H9 (cell line): ENCODE measurements at regions not wholly inside any gene's neighbourhood (a gene's known extent, or its start where the extent isn't known, plus 50 kb on each side); places are given as distances from the start of the nearest gene placed in this dataset.

Experiments
- DNase-seq: peaks from one replicate; pipeline ENCODE4 v3.0.0-alpha.2; 2017
- H2AFZ ChIP-seq: one replicate; pipeline ENCODE4 v1.6.1; 2013; ENCODE audit warnings: mild to moderate bottlenecking, low read length, control low read depth, moderate library complexity
- H2AK5ac ChIP-seq: 2 replicates; pipeline ENCODE4 v1.6.1; 2013; ENCODE audit warnings: low read length, control low read depth, mixed read lengths; ENCODE audit not compliant: insufficient read length
- H2BK120ac ChIP-seq: one replicate; pipeline ENCODE4 v1.6.1; 2013; ENCODE audit warnings: low read depth, mild to moderate bottlenecking, low read length, control low read depth, inconsistent platforms; ENCODE audit not compliant: poor library complexity, severe bottlenecking
- H2BK12ac ChIP-seq: 2 replicates; pipeline ENCODE4 v1.6.1; 2013; ENCODE audit warnings: low read length, control low read depth, mixed read lengths, low read depth; ENCODE audit not compliant: insufficient read length
- H2BK15ac ChIP-seq: 2 replicates; pipeline ENCODE4 v1.6.1; 2013; ENCODE audit warnings: low read depth, low read length, control low read depth
- H2BK20ac ChIP-seq: one replicate; pipeline ENCODE4 v1.6.1; 2013; ENCODE audit warnings: low read depth, mild to moderate bottlenecking, low read length, control low read depth, inconsistent platforms; ENCODE audit not compliant: poor library complexity, severe bottlenecking
- H2BK5ac ChIP-seq: 2 replicates; pipeline ENCODE4 v1.6.1; 2013; ENCODE audit warnings: low read length, control low read depth, mixed read lengths; ENCODE audit not compliant: insufficient read length
- H3K14ac ChIP-seq: 2 replicates; pipeline ENCODE4 v1.6.1; 2013; ENCODE audit warnings: low read length, control low read depth; ENCODE audit not compliant: insufficient read depth
- H3K18ac ChIP-seq: 2 replicates; pipeline ENCODE4 v1.6.1; 2013; ENCODE audit warnings: low read depth, mild to moderate bottlenecking, mixed read lengths, low read length, control low read depth; ENCODE audit not compliant: insufficient read length
- H3K23ac ChIP-seq: 2 replicates; pipeline ENCODE4 v1.6.1; 2013; ENCODE audit warnings: low read length, control low read depth, mixed read lengths, low read depth; ENCODE audit not compliant: insufficient read length
- H3K23me2 ChIP-seq: 2 replicates; pipeline ENCODE4 v1.6.1; 2013; ENCODE audit warnings: low read depth, mild to moderate bottlenecking, mixed read lengths, low read length, control low read depth; ENCODE audit not compliant: insufficient read length, poor library complexity, severe bottlenecking
- H3K27ac ChIP-seq: 2 replicates; pipeline ENCODE4 v1.5.1; 2013; ENCODE audit warnings: low read length, control low read depth, mixed read lengths, low read depth; ENCODE audit not compliant: insufficient read length
- H3K27me3 ChIP-seq: 2 replicates; pipeline ENCODE4 v1.6.1; 2013; ENCODE audit warnings: low read length, control low read depth, inconsistent platforms; ENCODE audit not compliant: insufficient read depth
- H3K4ac ChIP-seq: 2 replicates; pipeline ENCODE4 v1.6.1; 2013; ENCODE audit warnings: low read depth, mild to moderate bottlenecking, control low read depth, inconsistent platforms, low read length, moderate library complexity
- H3K4me1 ChIP-seq: 2 replicates; pipeline ENCODE4 v1.6.1; 2013; ENCODE audit warnings: low read length, control low read depth, inconsistent platforms; ENCODE audit not compliant: insufficient read depth
- H3K4me2 ChIP-seq: 2 replicates; pipeline ENCODE4 v1.6.1; 2013; ENCODE audit warnings: low read length, control low read depth, mixed read lengths; ENCODE audit not compliant: insufficient read length, insufficient read depth
- H3K56ac ChIP-seq: 2 replicates; pipeline ENCODE4 v1.6.1; 2013; ENCODE audit warnings: low read depth, mild to moderate bottlenecking, mixed read lengths, low read length, control low read depth; ENCODE audit not compliant: insufficient read length
- H3K79me1 ChIP-seq: 2 replicates; pipeline ENCODE4 v1.6.1; 2013; ENCODE audit warnings: low read depth, mild to moderate bottlenecking, moderate library complexity, low read length, control low read depth, inconsistent platforms; ENCODE audit not compliant: insufficient read depth, poor library complexity, severe bottlenecking
- H3K79me2 ChIP-seq: 2 replicates; pipeline ENCODE4 v1.6.1; 2013; ENCODE audit warnings: low read length, control low read depth, inconsistent platforms; ENCODE audit not compliant: insufficient read depth
- H3K9ac ChIP-seq: 2 replicates; pipeline ENCODE4 v1.6.1; 2013; ENCODE audit warnings: low read length, control low read depth, mixed read lengths; ENCODE audit not compliant: insufficient read length; ENCODE audit errors: extremely low read depth
- H3K9me3 ChIP-seq: one replicate; pipeline ENCODE4 v1.6.1; 2013; ENCODE audit warnings: low read depth, low read length, inconsistent platforms; ENCODE audit not compliant: control insufficient read depth
- H3T11ph ChIP-seq: one replicate; pipeline ENCODE4 v1.6.1; 2013; ENCODE audit warnings: mild to moderate bottlenecking, low read length, control low read depth, inconsistent platforms
- H4K20me1 ChIP-seq: one replicate; pipeline ENCODE4 v1.6.1; 2013; ENCODE audit not compliant: control insufficient read depth, insufficient read length, insufficient read depth
- H4K5ac ChIP-seq: 2 replicates; pipeline ENCODE4 v1.6.1; 2013; ENCODE audit warnings: low read depth, mild to moderate bottlenecking, mixed read lengths, low read length, control low read depth; ENCODE audit not compliant: insufficient read length
- H4K8ac ChIP-seq: replicated peaks from 2 replicates; pipeline ENCODE4 v1.6.1; 2013; ENCODE audit warnings: low read length, control low read depth, mixed read lengths, low read depth; ENCODE audit not compliant: insufficient read length
- H4K91ac ChIP-seq: 2 replicates; pipeline ENCODE4 v1.6.1; 2013; ENCODE audit warnings: low read depth, mild to moderate bottlenecking, moderate library complexity, mixed read lengths, low read length, control low read depth; ENCODE audit not compliant: insufficient read length
- H3K27ac Mint-ChIP-seq, 3 experiments: 2 replicates in 2 of 3; 3 replicates in 1 of 3; pipeline ENCODE4 v1.8.0; 2020 to 2021; ENCODE audit warnings: mixed read lengths in 3 of 3, mild to moderate bottlenecking in 1 of 3, moderate library complexity in 1 of 3
- H3K27me3 Mint-ChIP-seq: 2 replicates; pipeline ENCODE4 v1.8.0; 2021; ENCODE audit warnings: low read depth, mild to moderate bottlenecking, moderate library complexity, mixed read lengths
- H3K36me3 Mint-ChIP-seq, 3 experiments: 2 replicates in 2 of 3; 3 replicates in 1 of 3; pipeline ENCODE4 v1.8.0; 2020 to 2021; ENCODE audit warnings: low read depth in 3 of 3, mixed read lengths in 3 of 3; ENCODE audit not compliant: insufficient read depth in 1 of 3
- H3K4me1 Mint-ChIP-seq, 2 experiments: 2 replicates each; pipeline ENCODE4 v1.8.0; 2020; ENCODE audit warnings: mixed read lengths in 2 of 2
- H3K4me3 Mint-ChIP-seq, 2 experiments: 2 replicates in 1 of 2; 3 replicates in 1 of 2; pipeline ENCODE4 v1.8.0; 2020 to 2021; ENCODE audit warnings: mild to moderate bottlenecking in 2 of 2, mixed read lengths in 2 of 2, moderate library complexity in 1 of 2
- H3K9me3 Mint-ChIP-seq, 2 experiments: 2 replicates in 1 of 2; 3 replicates in 1 of 2; pipeline ENCODE4 v1.8.0; 2020; ENCODE audit warnings: mild to moderate bottlenecking in 2 of 2, mixed read lengths in 2 of 2, moderate library complexity in 1 of 2
- CTCF ChIP-seq: fragments of 200-600 bp; sonication (generic); conservative IDR thresholded peaks from 3 replicates; pipeline ENCODE4 v1.8.0; 2021; ENCODE audit warnings: antibody characterized with exemption, mild to moderate bottlenecking
- WGBS: extraction: QIAGEN DNeasy Blood & Tissue Kit; methylation state at CpG from one replicate; pipeline ENCODE4 v1.1.7; 2013; ENCODE audit warnings: missing lambda C conversion rate, low lambda C conversion rate, mixed read lengths; ENCODE audit not compliant: insufficient read length; ENCODE audit errors: extremely low coverage; 5-methylcytosine and 5-hydroxymethylcytosine counted together

DNA sequence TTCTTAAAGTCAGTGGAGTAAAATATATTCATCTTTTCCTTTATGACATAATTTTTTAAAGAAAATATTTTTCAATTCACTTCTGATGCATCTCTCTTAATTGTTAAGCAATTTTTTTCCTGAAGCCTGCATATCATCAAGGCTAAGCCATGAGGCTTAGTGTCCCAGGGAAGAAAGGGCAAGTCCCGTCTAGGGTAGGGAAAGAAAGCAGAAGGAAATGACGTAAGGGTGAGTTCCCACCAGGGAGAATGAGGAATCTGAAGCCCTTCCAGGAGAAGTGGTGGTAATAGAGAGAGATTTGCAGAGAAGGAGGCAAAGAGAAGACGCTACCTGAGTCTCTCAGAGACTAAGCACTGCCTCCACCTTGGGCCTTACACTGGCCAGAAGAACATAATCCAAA, 96.8 kb upstream of the NFE2L3 start:
- Histone ChIP-seq H2BK20ac (no peak overlapping the region), H4K8ac (no peak overlapping the region), H4K5ac (no peak overlapping the region), H2BK15ac (no peak overlapping the region), H3T11ph (no peak overlapping the region), H3K4ac (no peak overlapping the region), H3K14ac (no peak overlapping the region), H2BK12ac (no peak overlapping the region), H4K20me1 (no peaks in the 10 kb centered on the region), H3K23me2 (no peaks in the 10 kb centered on the region), H3K27ac (no peak overlapping the region), H2BK5ac (no peak overlapping the region), H4K91ac (no peak overlapping the region), H3K4me1 (no peaks in the 10 kb centered on the region), H3K4me2 (no peak overlapping the region), H3K79me2 (no peaks in the 10 kb centered on the region), H3K18ac (no peak overlapping the region), H3K23ac (no peak overlapping the region), H2AFZ (no peak overlapping the region), H2AK5ac (no peak overlapping the region), H3K27me3 (no peaks in the 10 kb centered on the region), H3K9me3 (no peaks in the 10 kb centered on the region), H3K9ac (no peak overlapping the region), H2BK120ac (no peak overlapping the region), H3K56ac (no peak overlapping the region), H3K79me1 (no peaks in the 10 kb centered on the region)
- WGBS = no CpG with 5 or more reads among the region's 3 CpGs
- TF ChIP-seq CTCF = no peak
- H3K27ac Mint-ChIP-seq = no peak overlapping the region
- no peak for DNase-seq
- no peaks in the 10 kb centered on the region for H3K4me1 Mint-ChIP-seq
- peaks cover 0 to 3% (median 0%) of the 10 kb centered on the region in 3 experiments; a peak in 1 of 7 replicates for H3K36me3 Mint-ChIP-seq
- no peaks in the 10 kb centered on the region; the same call in 1 of the 2 replicates for H3K27me3 Mint-ChIP-seq
- no peak overlapping the region for H3K4me3 Mint-ChIP-seq
- H3K9me3 Mint-ChIP-seq = peaks cover 5 to 6% of the 10 kb centered on the region in 2 experiments; a peak in 2 of 5 replicates
